CD4-positive, alpha-beta T cell treated with Interleukin-10 for 1 hour (primary cell): ENCODE measurements at regions not wholly inside any gene's neighbourhood (a gene's known extent, or its start where the extent isn't known, plus 50 kb on each side); places are given as distances from the start of the nearest gene placed in this dataset.
"Not testable (repeated sequence)": the region's sequence is repeated elsewhere in the genome, so short reads cannot be mapped to it uniquely, and the experiment has no call there.

Source experiments
- DNase-seq: peaks from one replicate; pipeline ENCODE4 v3.0.0-alpha.2; 2020

DNA sequence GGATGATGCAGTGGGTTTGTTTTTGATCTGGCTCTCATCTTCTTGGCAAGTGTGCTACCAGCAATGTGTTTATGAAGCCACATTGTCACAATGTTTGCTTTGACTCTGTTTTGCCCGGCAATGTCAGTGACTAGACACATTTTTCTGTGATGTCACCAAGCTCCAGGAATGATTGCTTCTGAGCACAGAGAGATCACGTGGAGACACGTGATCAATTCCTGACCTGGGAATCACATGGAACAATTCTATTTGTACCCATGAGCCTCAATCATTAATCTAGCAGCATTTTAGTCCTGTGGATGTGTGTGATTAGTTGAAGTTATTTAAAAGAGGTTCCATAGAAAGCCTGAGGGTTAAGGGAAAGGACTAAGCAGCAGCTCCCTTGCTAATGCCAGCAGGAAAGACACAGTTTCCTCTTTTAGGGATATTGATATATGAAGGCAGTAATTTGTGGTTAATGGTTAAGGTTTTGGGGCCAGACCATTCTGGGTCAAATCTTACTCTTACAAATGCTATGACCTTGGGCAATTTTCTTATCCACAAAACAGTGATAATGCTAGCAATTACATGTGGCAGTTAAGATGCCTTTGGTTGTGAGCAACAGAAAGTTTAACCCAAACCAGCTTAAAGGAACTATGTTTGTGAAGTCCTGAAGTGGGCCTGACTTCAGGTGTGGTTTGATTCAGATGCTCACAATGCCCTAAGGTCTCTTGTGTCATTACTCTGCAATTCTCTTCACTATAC, 59.0 kb downstream of the FASLG start:
- DNase-seq, result no peak

DNA sequence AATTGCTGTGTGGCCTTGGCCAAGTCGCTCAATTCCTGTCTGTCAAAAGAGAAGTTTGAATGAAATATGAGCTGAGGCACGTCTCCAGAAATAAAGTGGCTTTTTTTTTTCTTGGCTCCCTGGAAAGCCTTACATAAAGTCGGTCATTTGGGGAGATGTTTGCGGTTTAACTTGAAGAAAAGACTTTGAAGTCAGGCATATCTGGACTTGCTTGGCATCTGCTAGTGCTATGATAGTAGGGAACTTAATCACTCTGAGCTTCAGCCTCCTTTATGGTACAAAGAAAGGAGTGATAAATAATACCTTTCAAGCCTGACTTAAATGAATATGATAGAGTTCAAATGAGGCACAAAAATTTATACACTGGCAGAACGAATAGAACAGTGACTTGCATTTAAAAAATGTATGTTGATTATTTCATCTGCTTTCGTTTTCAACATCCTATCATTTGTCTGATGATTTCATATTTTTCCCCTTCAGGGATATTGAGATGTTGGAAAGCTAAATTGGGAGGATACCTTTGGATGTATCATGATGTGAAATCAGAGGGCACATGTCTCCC, 60.2 kb downstream of the FASLG start:
- DNase-seq, result no peak

DNA sequence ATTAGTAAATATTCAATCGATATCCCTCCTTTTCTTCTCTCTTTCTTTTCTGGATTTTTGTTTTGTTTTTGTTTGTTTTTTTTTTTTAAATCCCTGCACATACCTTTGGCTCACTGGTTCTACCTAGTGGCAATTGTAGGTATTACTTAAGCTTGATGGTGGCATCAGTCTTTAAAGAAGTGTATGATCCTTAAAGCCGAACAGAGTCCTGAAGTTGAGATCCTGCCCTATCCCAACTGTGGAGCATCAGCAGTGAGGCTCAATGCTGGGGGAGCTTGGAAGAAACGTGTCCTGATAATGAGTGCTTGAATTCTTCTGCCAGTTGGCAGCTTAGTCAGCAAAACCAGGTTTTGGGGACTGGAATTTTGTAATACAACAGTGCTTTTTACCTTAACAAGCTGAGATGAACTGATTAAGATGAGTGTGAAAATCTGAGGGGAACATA, 60.8 kb downstream of the FASLG start:
- DNase-seq, result peak; percentile 70

- no peak for DNase-seq
These were observed 61.4 kb downstream of the FASLG start for GRCh38 chr1:172720339-172720738.

- no peak for DNase-seq
These were observed 64.3 kb downstream of the FASLG start for GRCh38 chr1:172723251-172723650.

DNA sequence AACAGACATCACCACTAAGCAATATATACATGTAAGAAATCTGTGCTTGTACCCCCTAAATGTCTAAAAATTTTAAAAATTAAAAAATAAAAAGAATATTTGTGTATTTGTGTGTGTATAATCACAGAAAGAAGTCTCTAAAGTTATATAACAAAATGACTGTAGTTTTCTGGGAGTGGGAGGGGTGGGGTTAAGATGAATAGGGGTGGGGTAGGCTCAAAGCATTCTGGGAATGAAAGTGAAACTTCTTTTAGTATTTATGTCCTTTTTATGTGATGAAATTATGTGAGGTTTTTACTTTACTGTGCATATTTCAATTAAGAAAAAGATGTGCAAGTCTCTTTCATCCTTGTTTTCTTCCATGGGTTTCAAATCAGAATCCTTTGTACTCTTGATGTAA, 65.3 kb downstream of the FASLG start:
- DNase-seq, result no peak

DNA sequence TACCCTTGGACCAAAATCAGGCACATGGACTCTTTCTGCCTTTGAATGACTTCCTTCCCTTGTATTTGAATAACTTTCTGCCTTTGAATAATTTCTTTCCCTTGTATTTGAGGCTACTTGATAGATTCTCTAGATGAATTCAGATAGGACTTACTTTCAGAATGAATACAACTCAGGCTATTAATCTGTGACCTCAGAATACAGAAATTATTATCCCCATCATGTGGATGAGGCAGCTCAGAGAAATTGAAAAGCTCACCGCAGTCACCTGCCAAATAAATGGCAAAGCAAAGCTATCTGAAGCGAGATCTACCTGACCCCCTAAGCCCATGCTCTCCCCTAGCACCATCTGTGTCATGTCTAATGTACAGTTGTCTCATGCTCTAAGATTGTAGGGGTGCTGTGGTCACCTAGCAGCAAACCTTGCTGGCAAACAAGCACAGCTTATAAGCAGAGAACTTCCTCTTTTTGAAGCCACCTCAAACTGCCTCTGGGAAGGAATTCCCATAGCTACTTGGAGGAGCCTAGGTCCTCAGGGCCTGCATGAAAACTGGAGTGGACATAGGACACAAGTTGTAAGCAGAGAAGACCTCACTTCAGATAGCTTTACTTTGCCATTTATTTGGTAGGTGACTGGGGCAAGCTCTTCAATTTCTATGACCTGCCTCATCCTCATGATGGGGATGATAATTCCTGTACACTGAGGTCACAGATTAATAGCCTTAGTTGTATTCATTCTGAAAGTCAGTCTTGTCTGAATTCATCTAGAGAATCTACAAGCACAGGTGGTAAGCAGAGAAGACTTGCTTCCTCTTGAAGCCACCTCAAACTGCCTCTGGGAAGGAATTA, 66.1 kb downstream of the FASLG start:
- DNase-seq, result no peak

DNA sequence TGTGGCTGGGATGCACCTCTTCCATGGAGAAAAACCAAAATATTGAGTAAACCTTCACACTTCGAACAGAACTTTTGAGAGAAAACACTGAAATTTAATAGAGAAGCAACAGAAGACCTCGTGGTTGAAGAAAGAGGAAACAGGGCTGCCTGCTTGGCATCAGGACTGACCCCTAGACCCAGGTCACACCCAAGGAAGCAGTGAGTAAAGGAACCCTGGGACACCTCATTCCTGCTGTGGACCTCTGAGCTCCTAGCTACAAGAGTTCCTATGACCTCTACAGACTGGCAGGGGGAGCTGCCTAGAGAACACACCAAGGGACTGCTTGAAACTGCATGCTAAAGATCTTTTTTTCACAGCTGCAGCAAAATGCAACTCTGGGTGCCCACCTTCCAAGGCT, 67.8 kb downstream of the FASLG start:
- DNase-seq, result no peak

DNA sequence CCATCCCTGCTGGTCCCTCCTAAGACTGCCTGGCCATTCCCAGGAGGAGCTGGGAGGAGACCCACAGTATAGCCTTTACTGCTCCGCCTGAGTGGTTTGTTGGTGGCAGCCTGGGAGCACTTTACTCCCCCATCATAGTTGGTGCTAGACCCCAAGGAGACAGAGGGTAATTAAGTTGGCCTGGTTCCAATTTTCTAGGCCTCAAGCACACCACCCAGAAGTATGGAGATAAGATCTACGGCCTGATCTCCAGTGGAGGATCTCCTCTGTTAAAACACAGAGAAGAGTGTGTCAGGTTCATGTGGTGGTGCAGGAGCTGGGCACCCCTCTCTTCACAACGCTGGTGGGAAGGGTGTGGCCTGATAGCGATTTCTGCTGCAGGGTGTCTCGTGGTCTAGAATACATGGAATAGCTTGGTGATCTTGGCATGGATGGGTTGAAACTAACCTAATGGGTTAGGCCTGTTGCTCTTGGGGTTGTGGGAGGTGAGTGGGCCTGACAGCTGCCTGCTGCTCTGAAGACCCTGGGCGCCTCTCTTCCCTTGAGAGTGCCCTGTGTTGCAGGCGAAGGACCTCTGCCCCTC, 68.5 kb downstream of the FASLG start:
- DNase-seq, result no peak

DNA sequence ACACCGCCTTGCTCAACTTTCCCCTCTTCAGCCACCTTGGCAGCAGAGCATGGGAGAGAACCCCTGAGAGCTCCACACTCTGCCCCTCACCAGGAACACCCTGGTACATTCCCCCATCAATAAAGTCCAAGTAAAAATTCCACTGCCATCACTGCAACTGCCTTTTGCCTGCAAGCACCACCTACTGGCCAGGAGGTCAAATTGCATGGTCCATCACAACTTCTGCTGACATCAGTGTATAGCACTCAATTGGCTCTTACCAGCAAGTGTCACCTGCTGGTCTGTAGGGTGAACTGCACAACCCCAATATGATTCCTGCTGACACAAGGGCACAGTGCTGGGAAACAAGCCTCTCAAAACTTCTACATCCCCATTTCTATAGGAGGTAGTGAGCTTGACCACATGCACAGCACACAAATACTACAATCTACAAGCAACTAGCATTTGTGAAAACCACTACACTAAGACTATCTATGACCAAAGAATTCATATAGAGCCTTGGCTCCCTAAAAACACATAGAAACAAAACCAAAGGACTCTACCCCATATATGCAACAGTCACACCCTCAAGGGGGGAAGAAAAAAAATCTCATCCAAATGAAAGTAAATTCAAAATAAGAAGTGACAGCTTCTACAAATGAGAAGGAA, 69.2 kb downstream of the FASLG start:
- DNase-seq, result peak; percentile 69

DNA sequence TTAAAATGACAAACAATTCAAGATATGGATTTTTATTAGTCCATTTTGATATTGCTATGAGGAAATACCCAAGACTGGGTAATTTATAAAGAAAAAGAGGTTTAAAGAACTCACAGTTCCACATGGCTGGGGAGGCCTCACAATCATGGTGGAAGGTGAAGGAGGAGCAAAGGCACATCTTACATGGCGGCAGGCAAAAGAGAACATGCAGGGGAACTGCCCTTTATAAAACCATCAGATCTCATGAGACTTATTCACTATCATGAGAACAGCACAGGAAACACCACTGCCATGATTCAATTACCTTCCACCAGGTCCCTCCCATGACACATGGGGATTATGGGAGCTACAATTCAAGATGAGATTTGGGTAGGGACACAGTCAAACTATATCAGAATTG, 69.8 kb downstream of the FASLG start:
- not testable (repeated sequence) for DNase-seq

- no peak for DNase-seq
These were observed 73.5 kb downstream of the FASLG start for GRCh38 chr1:172732427-172732826.

DNA sequence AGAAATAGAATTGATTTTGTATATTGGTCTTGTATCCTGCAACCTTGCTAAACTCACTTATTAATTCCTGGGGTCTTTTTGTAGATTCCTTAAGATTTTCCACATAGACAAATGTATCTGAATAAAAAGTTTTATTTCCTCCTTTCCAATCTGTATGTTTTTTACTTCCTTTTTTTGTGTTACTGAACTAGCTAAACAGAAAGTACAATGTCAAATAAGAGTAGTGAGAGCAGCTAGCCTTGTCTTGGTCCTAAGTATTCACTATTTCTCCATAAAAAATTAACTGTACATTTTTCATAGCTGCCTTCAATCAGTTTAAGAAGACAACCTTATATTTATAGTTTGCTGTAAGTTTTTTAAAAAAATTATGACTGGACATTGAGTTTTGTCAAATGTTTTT, 74.9 kb downstream of the FASLG start:
- DNase-seq, result no peak

DNA sequence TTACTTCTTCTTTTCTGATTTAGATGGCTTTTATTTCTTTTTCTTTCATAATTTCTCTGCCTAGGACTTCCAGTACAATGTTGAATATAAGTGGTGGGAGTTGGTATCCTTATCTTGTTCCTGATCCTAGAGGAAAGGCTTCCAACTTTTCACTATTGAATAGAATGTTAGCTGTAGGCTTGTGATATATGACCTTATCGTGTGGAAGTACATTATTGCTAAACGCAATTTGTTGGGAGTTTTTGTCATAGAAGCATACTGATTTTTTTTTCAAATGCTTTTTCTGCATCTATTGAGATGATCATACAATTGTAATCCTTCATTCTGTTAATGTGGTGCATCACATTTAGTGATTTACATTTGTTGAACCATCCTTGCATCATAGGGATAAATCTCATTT, 79.5 kb downstream of the FASLG start:
- DNase-seq, result no peak

- peak; percentile 63 for DNase-seq
These were observed 83.9 kb downstream of the FASLG start for GRCh38 chr1:172742599-172743500.

GRCh38 chr1:172745014-172745413, 86.1 kb downstream of the FASLG start:
- peak; percentile 73 for DNase-seq

- DNase-seq, result peak; percentile 77
These were observed 87.4 kb downstream of the FASLG start for GRCh38 chr1:172746091-172746949.

GRCh38 chr1:172748201-172748600, 89.3 kb downstream of the FASLG start:
- DNase-seq, result no peak

- DNase-seq, result no peak
These were observed 92.8 kb downstream of the FASLG start for GRCh38 chr1:172751683-172752082.

DNA sequence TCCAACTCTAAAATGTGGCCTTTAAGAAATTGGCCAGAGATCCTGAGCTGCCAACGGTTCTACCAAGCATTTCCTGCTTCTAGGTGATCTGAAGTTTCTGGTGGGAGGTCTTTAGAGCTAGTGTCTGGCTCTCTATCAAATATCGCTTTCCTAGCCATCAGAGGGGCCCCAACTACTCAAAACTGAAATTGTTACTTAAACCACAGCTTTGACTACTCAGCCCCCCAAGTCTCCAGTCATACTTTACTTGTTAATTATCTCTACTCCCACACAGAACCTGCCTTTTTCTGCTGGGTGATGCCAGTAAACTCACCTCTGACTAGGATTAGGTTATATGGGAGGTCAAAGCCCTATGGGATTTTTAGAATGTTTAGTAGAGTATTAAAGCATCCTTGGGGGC, 95.1 kb downstream of the FASLG start:
- no peak for DNase-seq

- no peak for DNase-seq
These were observed 95.7 kb downstream of the FASLG start for GRCh38 chr1:172754609-172755008.
